ENCODE measurements at regions not wholly inside any gene's neighbourhood (a gene's known extent, or its start where the extent isn't known, plus 50 kb on each side); places are given as distances from the start of the nearest gene placed in this dataset.

GRCh38 chr6:19655744-19656143 lies 181.4 kb upstream of the ID4 start:
- no peak for DNase-seq

DNA sequence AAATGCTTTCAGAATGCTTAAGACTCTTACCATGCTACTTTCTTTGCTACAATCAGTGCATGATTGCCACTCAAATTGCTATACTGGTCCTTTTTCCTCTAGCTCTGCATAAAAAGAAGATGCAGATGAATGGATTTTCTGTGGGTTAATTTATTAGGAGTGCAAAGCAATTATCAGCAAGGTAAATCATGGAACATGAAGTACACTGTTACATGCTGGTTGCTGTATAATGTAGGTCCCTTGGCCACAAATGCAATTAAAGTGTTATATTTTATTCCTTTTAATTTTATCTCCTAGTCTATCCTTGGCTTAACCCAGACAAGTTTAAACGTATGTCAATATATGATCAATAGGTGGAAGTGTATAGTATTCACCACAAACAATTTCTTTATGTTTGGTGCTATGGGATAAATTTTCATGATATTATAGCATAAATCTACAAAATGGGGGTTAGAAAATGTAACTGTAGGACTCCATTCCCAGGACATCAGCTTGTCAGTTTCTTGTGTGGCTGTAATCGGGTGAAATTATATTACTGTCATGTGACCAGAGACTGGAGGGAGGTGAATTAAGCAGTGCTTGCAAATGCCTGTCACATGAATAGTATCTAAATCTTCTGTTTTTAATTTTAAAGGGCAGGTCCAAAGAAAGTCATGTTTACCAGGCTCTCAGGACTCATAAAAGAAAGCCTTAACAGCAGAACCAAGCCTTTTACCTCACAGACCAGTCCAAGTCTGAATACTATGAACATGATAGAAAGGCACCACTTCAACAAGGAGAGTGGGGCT lies 176.9 kb upstream of the ID4 start:
- DNase-seq: no peak

DNA sequence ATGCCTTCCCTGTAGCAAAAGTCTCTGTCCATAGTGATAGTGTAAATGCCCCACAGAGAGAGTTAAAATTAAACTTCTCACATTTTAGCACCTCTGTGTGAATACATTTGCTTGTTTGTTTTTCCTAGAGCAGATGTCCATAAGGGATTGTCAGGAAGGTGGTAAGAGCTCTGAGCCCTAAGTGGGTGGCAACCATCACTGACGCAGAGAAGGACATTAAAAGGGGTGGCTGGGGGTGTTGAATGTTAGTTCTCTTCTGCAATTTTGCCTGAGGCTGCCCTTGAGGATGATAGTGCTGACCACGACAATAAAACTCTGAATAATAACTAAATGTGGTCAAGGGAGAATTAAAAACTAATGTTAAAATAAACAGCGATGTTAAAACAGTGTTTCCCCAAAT lies 174.3 kb upstream of the ID4 start:
- DNase-seq: no peak

DNA sequence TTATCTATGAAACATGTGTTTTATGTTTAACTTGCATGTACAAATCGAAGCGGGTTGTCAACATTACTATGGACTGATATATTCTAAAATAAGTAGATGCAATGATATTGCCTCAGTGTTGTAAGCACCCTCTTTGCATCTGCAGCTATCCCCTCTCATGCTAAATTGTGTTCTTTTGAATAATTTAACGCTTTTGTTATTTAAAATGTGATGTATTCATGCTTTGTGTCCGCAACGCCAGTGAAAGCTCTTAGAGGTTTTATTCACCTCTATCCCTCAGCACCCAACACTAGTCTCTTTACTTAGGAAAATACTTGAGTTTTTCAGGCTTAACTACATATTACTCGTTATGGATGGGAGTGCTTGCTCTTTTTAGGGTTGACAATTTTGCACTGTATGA lies 173.7 kb upstream of the ID4 start:
- no peak for DNase-seq

- no peak for DNase-seq
These were observed 173.1 kb upstream of the ID4 start for GRCh38 chr6:19664050-19664449.

- no peak for DNase-seq
These were observed 172.1 kb upstream of the ID4 start for GRCh38 chr6:19664878-19665612.

DNA sequence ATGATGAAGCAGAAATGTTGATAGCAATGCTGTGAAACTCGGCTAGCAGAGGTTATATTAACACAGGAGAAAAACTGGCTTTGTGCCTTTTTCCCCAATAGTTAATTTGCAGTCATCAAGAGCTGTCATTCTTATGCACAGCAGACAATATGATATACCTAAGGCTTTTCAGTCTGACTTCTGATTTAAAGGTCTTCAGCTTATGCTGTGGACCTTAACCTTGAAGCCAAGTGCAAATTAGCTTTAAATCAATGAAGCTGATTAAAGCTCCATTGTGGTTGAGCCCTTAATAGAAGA lies 171.6 kb upstream of the ID4 start:
- DNase-seq: no peak

DNA sequence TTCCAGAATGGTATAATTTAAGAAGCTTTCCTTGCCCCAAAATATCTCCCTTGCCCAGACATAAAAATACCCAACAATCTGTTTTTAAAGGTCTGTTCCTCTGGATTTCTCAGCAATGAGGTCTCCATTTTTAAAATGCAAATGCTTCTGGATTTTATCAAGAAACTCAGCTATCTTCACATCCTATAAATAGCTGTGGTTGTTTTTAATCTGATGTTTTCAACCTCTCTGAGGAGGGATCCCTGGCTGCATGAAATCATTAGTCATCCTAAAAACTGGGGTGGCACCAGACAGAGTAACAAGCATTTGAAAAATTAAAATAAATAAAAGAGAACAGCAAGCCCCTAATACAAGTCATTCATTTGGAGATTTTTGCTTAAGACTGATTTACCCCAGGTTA lies 168.5 kb upstream of the ID4 start:
- no peak for DNase-seq

DNA sequence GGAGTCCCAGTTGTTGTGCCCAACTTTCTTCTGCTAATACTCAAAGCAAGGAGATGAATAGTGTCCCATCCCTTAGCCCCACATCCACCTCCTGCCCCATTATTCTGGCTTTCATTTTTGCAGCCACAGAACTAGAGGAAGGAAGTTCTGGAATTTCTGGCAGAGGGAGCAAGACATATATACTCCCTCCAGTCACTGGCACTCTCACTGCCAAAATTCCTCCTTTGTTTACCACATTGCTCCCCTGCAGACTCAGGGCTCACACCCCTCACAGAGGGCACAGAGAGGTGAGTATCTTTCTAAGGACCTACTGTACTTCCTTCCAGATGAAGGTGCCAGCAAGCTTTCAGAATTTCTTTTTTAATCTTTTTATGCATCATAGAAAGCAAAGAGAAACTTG lies 168.0 kb upstream of the ID4 start:
- DNase-seq: no peak

- DNase-seq: no peak
These were observed 154.3 kb upstream of the ID4 start for GRCh38 chr6:19682859-19683258.

DNA sequence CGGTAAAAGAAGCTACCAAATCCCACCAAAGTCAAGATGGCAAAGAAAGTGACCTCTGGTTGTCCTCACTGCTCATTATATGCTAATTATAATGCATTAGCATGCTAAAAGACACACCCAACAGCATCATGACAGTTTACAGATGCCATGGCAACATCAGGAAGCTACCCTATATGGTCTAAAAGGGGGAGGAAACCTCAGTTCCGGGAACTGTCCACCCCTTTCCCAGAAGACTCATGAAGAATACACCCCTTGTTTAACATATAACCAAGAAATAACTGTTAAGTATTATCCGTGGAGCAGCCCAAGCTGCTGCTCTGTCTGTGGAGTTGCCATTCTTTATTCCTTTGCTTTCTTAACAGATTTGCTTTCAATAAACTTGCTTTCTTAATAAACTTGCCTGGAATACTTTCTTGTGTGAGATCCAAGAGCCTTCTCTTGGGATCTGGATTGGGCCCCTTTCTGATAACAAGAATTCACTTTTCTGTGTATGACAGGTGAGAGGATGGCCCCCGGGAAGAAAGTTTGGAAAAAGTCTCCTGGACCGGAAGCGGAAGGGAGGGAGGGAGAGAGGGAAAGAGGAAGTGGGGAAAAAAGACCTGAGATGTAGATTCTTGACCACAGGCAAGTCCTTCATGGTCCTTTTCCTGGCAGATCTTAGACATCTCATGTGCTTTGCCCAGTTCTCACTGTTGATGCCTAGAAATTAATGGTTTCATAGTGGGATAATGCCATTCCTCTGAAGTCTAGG lies 146.7 kb upstream of the ID4 start:
- DNase-seq: no peak

GRCh38 chr6:19691465-19692167 lies 145.6 kb upstream of the ID4 start:
- no peak for DNase-seq

DNA sequence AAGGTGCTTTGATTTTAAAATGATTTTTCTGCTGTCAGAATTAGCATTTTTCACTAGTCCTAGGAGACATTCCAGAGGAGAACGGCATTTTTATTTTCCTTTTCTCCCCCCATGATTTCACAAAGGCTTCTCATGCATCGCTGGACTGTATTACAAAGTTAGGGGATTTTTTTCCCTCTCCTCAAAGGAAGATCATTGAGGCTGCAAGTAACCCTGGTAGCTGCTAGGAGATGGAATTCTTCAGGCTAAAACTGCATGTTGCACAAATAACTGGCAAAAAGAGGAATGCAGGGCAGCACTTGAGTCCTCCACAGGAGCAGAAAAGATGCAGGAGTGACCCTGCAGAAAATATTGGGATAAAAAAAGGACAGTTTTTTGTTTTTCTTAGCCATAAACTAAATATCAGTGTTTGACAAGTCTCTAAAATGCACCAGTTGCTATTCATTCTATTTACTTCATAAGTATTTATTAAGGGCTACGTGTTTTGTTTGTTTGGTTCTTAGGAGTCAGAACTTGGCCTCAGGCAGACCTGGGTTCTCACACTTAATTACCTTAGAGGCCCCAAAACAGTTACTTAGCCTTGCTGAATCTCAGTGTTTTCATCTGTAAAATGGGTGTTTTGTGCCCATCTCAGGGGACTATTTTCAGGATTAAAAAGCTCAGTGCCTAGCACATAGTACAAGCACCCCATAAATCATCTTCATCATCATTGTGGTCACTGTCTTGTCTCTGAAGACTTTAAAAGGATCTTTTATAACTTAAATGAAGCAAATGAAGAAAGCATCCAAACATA lies 144.5 kb upstream of the ID4 start:
- DNase-seq: no peak

GRCh38 chr6:19694697-19695096 lies 142.5 kb upstream of the ID4 start:
- no peak for DNase-seq

GRCh38 chr6:19697744-19698290 lies 139.4 kb upstream of the ID4 start:
- DNase-seq: no peak

GRCh38 chr6:19699932-19700331 lies 137.2 kb upstream of the ID4 start:
- DNase-seq: no peak

GRCh38 chr6:19705606-19706005 lies 131.6 kb upstream of the ID4 start:
- no peak for DNase-seq

DNA sequence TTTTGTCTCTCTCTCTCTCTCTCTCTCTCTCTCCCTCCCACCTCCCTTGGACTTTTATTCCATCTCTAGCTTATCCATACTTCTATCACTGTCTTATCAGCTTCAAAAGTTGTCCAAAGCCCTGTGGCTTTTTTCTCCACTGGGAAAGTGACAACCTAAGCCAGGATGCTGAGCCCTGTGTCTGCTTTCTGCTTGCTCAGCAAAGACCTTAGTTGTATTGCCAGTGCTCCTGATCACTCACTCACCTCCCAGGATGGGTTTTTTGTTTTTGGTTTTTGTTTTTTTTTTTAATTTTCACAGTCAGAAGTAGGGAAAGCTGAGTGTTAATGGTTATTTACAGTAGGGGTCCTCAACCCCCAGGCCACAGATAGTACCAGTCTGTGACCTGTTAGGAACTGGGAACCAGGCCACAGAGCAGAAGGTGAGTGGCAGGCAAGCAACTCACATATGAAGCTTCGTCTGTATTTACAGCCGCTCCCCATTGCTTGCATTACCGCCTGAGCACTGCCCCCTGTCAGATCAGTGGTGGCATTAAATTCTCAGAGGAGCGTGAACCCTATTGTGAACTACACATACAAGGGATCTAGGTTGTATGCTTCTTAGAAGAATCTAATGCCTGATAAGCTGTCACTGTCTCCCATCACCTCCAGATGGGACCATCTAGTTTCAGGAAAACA lies 125.0 kb upstream of the ID4 start:
- DNase-seq: no peak

DNA sequence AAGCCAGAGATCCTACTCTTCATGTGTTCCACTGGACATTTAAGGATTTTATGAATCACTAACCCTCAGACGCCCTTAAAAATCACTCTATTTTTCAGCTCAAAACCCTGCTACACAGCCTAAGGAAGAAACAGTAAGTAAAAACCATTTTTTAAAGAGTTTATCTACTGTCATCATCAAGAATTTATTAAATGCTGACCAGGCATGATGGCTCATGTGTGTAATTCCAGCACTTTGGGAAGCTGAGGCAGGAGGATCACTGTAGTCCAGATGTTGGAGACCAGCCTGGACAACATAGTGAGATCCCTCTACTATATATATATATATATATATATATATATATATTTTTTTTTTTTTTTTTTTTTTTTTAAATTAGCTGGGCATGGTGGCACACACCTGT lies 124.2 kb upstream of the ID4 start:
- no peak for DNase-seq

DNA sequence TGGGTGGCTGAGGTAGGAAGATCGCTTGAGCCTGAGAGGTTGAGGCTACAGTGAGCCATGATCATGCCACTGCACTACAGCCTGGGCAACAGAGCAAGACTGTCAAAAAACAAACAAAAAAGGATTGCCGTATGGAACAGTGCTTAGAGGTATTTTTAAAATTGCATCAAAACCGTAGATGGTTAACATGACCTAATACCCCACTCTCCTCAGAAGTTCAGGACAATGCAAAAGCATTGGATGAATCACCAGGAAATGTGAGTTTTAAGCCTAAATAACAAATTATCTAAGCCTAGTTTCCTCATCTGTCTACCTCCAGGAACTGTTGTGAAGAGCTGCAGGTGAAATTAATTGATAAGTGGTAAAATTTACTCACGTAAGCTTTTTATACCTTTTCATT lies 123.8 kb upstream of the ID4 start:
- DNase-seq: no peak

DNA sequence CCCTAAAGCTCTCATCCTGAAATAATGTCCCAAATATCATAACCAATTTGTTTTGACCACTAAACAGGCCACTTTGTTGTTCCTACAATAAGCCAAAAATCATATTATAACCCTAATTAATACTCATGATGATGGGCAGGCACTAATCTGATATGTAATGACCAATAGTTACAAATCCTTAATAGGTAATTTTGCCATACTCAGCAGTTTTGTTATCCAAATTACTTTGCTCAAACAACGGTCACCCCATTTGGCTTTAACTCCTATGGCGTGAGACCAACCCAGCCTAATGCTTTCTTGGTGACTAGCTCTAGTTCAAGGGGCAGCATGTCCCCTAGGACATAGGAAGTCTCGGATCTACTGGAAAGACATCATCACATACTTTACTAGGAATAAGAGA lies 123.2 kb upstream of the ID4 start:
- no peak for DNase-seq
